ENCODE measurements at regions not wholly inside any gene's neighbourhood (a gene's known extent, or its start where the extent isn't known, plus 50 kb on each side); places are given as distances from the start of the nearest gene placed in this dataset.

GRCh38 chr20:55010761-55011160, 535.4 kb downstream of the DOK5 start:
- TF ChIP-seq POLR2AphosphoS5 (IDR thresholded peaks at IDR 0.05) (no peak), POLR2A (IDR thresholded peaks at IDR 0.05) (no peak), EP300 (IDR thresholded peaks at IDR 0.05) (no peak)
- TF ChIP-seq, protein P1, sequence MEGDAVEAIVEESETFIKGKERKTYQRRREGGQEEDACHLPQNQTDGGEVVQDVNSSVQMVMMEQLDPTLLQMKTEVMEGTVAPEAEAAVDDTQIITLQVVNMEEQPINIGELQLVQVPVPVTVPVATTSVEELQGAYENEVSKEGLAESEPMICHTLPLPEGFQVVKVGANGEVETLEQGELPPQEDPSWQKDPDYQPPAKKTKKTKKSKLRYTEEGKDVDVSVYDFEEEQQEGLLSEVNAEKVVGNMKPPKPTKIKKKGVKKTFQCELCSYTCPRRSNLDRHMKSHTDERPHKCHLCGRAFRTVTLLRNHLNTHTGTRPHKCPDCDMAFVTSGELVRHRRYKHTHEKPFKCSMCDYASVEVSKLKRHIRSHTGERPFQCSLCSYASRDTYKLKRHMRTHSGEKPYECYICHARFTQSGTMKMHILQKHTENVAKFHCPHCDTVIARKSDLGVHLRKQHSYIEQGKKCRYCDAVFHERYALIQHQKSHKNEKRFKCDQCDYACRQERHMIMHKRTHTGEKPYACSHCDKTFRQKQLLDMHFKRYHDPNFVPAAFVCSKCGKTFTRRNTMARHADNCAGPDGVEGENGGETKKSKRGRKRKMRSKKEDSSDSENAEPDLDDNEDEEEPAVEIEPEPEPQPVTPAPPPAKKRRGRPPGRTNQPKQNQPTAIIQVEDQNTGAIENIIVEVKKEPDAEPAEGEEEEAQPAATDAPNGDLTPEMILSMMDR (IDR thresholded peaks at IDR 0.05): no peak
- no peak overlapping the region for H3K4me3 ChIP-seq
- H3K4me1 ChIP-seq: no peaks in the 10 kb centered on the region
- no peak overlapping the region for H3K27ac ChIP-seq
- H3K36me3 ChIP-seq: no peaks in the 10 kb centered on the region
- H3K9me3 ChIP-seq: no peaks in the 10 kb centered on the region
- DNase-seq (no peak), ATAC-seq (ENCODE audit: low FRiP score in 2 of 2) (no peak)
- 97 to 100% methylated on average over 1 of the region's 1 CpG for WGBS, 2 donors
- no peaks in the 10 kb centered on the region for H3K27me3 ChIP-seq

DNA sequence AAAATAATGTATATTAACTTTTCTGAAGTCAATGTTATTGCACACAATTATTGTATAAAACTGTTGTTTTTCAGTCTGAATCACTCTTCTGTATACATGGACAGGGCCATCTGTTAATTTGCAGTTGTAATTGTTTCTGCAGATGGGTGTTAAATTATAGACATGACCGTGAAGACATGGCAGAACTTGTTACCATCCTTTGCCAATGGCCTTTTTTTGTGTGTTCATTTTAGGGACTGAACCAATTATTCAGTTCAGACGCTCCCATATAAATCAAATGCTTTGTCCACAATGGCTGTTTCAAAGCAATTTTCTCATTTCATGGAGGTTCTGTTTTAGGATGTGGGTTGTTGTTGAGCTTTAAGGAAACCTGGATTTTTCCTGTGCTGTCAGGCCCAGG, 533.7 kb downstream of the DOK5 start:
- Histone ChIP-seq H3K9me3 (no peaks in the 10 kb centered on the region), H3K27ac (no peak overlapping the region), H3K36me3 (no peaks in the 10 kb centered on the region), H3K4me1 (no peaks in the 10 kb centered on the region), H3K27me3 (no peaks in the 10 kb centered on the region), H3K4me3 (no peak overlapping the region)
- TF ChIP-seq, protein P1 (IDR thresholded peaks at IDR 0.05): no peak
- TF ChIP-seq POLR2AphosphoS5 (IDR thresholded peaks at IDR 0.05): no peak
- TF ChIP-seq EP300 (IDR thresholded peaks at IDR 0.05): no peak
- TF ChIP-seq POLR2A (IDR thresholded peaks at IDR 0.05): no peak
- WGBS, 2 donors: 79 to 91% methylated on average over 2 of the region's 2 CpGs
- DNase-seq: no peak
- ATAC-seq (ENCODE audit: low FRiP score in 2 of 2): no peak

GRCh38 chr20:55004044-55004443, 528.7 kb downstream of the DOK5 start:
- Histone ChIP-seq H3K4me1 (no peaks in the 10 kb centered on the region), H3K27me3 (no peaks in the 10 kb centered on the region), H3K9me3 (no peaks in the 10 kb centered on the region), H3K4me3 (no peak overlapping the region), H3K27ac (no peak overlapping the region), H3K36me3 (no peaks in the 10 kb centered on the region)
- WGBS, 2 donors: 55 to 65% methylated on average over 3 of the region's 3 CpGs
- DNase-seq: no peak
- no peak for ATAC-seq (ENCODE audit: low FRiP score in 2 of 2)
- no peak for TF ChIP-seq POLR2AphosphoS5 (IDR thresholded peaks at IDR 0.05)
- TF ChIP-seq, protein P1 (IDR thresholded peaks at IDR 0.05): no peak
- no peak for TF ChIP-seq EP300 (IDR thresholded peaks at IDR 0.05)
- TF ChIP-seq POLR2A (IDR thresholded peaks at IDR 0.05): no peak

- no peak overlapping the region for H3K4me3 ChIP-seq
- 75 to 77% methylated on average over 5 of the region's 5 CpGs for WGBS, 2 donors
- DNase-seq (no peak), ATAC-seq (ENCODE audit: low FRiP score in 2 of 2) (no peak)
- no peaks in the 10 kb centered on the region for H3K36me3 ChIP-seq
- no peaks in the 10 kb centered on the region for H3K9me3 ChIP-seq
- H3K27ac ChIP-seq: no peak overlapping the region
- H3K4me1 ChIP-seq: no peaks in the 10 kb centered on the region
- H3K27me3 ChIP-seq: no peaks in the 10 kb centered on the region
- TF ChIP-seq POLR2A (IDR thresholded peaks at IDR 0.05) (no peak), POLR2AphosphoS5 (IDR thresholded peaks at IDR 0.05) (no peak), EP300 (IDR thresholded peaks at IDR 0.05) (no peak)
- TF ChIP-seq, protein P1 (IDR thresholded peaks at IDR 0.05): no peak
These were observed 520.2 kb downstream of the DOK5 start for GRCh38 chr20:54995553-54995952.

DNA sequence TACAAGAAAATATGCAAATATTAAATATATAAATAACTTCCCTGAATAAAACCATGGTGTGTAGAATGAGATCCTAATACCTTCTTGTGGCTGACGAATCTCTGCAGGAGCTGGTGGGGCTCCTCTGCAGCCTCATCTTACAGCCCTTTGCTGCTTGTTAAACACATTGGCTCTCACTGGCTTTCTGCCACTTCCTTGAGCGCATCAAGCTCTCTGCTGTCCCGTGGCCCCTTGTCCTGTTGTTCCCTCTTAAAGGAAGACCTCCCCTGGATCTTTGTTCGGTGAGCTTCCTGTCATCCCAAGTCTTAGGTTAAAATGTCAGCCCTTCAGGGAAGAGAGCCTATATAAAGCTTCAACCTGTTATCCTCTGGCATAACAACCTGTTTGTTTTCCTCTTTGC, 519.6 kb downstream of the DOK5 start:
- Histone ChIP-seq H3K36me3 (no peaks in the 10 kb centered on the region), H3K4me1 (no peaks in the 10 kb centered on the region), H3K4me3 (no peak overlapping the region), H3K27me3 (no peaks in the 10 kb centered on the region), H3K27ac (no peak overlapping the region), H3K9me3 (no peaks in the 10 kb centered on the region)
- WGBS, 2 donors: 45 to 48% methylated on average over 4 of the region's 4 CpGs
- TF ChIP-seq, protein P1 (IDR thresholded peaks at IDR 0.05): no peak
- TF ChIP-seq POLR2A (IDR thresholded peaks at IDR 0.05) (no peak), EP300 (IDR thresholded peaks at IDR 0.05) (no peak), POLR2AphosphoS5 (IDR thresholded peaks at IDR 0.05) (no peak)
- DNase-seq (no peak), ATAC-seq (ENCODE audit: low FRiP score in 2 of 2) (no peak)
